Fibroblast of skin of abdomen (primary cell): ENCODE measurements at regions not wholly inside any gene's neighbourhood (a gene's known extent, or its start where the extent isn't known, plus 50 kb on each side); places are given as distances from the start of the nearest gene placed in this dataset.

Experiments
- DNase-seq: peaks from one replicate; pipeline ENCODE4 v3.0.0-alpha.2; 2013

- peak; percentile 63 for DNase-seq
Measured at GRCh38 chr4:123102897-123103471, 180.6 kb upstream of the NUDT6 start.

- DNase-seq: peak; percentile 82
Measured at GRCh38 chr4:123104310-123105025, 182.1 kb upstream of the NUDT6 start.

GRCh38 chr4:123105026-123105420 lies 182.6 kb upstream of the NUDT6 start:
- no peak for DNase-seq

GRCh38 chr4:123106747-123107146 lies 184.3 kb upstream of the NUDT6 start:
- no peak for DNase-seq

- no peak for DNase-seq
Measured at GRCh38 chr4:123107444-123108252, 185.3 kb upstream of the NUDT6 start.

- no peak for DNase-seq
Measured at GRCh38 chr4:123109139-123109538, 186.7 kb upstream of the NUDT6 start.

- no peak for DNase-seq
Measured at GRCh38 chr4:123110147-123110546, 187.8 kb upstream of the NUDT6 start.

GRCh38 chr4:123110685-123111084 lies 188.3 kb upstream of the NUDT6 start:
- peak; percentile 13 for DNase-seq

- DNase-seq: no peak
Measured at GRCh38 chr4:123113155-123113554, 190.8 kb upstream of the NUDT6 start.

- no peak for DNase-seq
Measured at GRCh38 chr4:123114084-123114914, 191.9 kb upstream of the NUDT6 start.

- DNase-seq: no peak
Measured at GRCh38 chr4:123114915-123115756, 192.7 kb upstream of the NUDT6 start.

GRCh38 chr4:123116412-123116811 lies 194.0 kb upstream of the NUDT6 start:
- no peak for DNase-seq

- peak; percentile 48 for DNase-seq
Measured at GRCh38 chr4:123120473-123120872, 198.1 kb upstream of the NUDT6 start.

- DNase-seq: peak; percentile 38
Measured at GRCh38 chr4:123121241-123121907, 199.0 kb upstream of the NUDT6 start.

- no peak for DNase-seq
Measured at GRCh38 chr4:123125477-123125876, 203.1 kb upstream of the NUDT6 start.

GRCh38 chr4:123127218-123127617 lies 204.8 kb upstream of the NUDT6 start:
- DNase-seq: peak; percentile 30

GRCh38 chr4:123127875-123128274 lies 205.5 kb upstream of the NUDT6 start:
- peak; percentile 34 for DNase-seq

- DNase-seq: no peak
Measured at GRCh38 chr4:123133397-123134050, 211.1 kb upstream of the NUDT6 start.

GRCh38 chr4:123144616-123145015 lies 222.2 kb upstream of the NUDT6 start:
- no peak for DNase-seq

GRCh38 chr4:123158576-123158975 lies 236.2 kb upstream of the NUDT6 start:
- no peak for DNase-seq

- no peak for DNase-seq
Measured at GRCh38 chr4:123159479-123159878, 237.1 kb upstream of the NUDT6 start.
